Kidney epithelial cell (primary cell): ENCODE measurements at regions not wholly inside any gene's neighbourhood (a gene's known extent, or its start where the extent isn't known, plus 50 kb on each side); places are given as distances from the start of the nearest gene placed in this dataset.

ENCODE experiments used
- DNase-seq: peaks from one replicate; pipeline ENCODE4 v3.0.0-alpha.2; 2010; ENCODE audit warnings: low read depth
- H3K27me3 ChIP-seq: 2 replicates; pipeline ENCODE4 v1.6.0; 2011; ENCODE audit warnings: low read length; ENCODE audit not compliant: control insufficient read depth, insufficient read depth
- H3K36me3 ChIP-seq: 2 replicates; pipeline ENCODE4 v1.5.1; 2011; ENCODE audit warnings: low read length; ENCODE audit not compliant: control insufficient read depth, insufficient read depth
- H3K4me3 ChIP-seq: 2 replicates; pipeline ENCODE4 v1.5.1; 2011; ENCODE audit warnings: low read depth, mild to moderate bottlenecking, control low read depth, low read length
- TF ChIP-seq, protein P1 (sequence below): IDR thresholded peaks from 2 replicates; pipeline ENCODE4 v1.5.1; 2011; ENCODE audit warnings: mild to moderate bottlenecking, moderate library complexity, low read length, control low read depth, inconsistent platforms; ENCODE audit not compliant: insufficient read depth, poor library complexity, severe bottlenecking

- H3K27me3 ChIP-seq: no peaks in the 10 kb centered on the region
- no peaks in the 10 kb centered on the region for H3K36me3 ChIP-seq
- no peak overlapping the region for H3K4me3 ChIP-seq
- DNase-seq: no peak
- TF ChIP-seq, protein P1, sequence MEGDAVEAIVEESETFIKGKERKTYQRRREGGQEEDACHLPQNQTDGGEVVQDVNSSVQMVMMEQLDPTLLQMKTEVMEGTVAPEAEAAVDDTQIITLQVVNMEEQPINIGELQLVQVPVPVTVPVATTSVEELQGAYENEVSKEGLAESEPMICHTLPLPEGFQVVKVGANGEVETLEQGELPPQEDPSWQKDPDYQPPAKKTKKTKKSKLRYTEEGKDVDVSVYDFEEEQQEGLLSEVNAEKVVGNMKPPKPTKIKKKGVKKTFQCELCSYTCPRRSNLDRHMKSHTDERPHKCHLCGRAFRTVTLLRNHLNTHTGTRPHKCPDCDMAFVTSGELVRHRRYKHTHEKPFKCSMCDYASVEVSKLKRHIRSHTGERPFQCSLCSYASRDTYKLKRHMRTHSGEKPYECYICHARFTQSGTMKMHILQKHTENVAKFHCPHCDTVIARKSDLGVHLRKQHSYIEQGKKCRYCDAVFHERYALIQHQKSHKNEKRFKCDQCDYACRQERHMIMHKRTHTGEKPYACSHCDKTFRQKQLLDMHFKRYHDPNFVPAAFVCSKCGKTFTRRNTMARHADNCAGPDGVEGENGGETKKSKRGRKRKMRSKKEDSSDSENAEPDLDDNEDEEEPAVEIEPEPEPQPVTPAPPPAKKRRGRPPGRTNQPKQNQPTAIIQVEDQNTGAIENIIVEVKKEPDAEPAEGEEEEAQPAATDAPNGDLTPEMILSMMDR: no peak
Measured at GRCh38 chr13:106350208-106350607, 185.3 kb downstream of the EFNB2 start.

DNA sequence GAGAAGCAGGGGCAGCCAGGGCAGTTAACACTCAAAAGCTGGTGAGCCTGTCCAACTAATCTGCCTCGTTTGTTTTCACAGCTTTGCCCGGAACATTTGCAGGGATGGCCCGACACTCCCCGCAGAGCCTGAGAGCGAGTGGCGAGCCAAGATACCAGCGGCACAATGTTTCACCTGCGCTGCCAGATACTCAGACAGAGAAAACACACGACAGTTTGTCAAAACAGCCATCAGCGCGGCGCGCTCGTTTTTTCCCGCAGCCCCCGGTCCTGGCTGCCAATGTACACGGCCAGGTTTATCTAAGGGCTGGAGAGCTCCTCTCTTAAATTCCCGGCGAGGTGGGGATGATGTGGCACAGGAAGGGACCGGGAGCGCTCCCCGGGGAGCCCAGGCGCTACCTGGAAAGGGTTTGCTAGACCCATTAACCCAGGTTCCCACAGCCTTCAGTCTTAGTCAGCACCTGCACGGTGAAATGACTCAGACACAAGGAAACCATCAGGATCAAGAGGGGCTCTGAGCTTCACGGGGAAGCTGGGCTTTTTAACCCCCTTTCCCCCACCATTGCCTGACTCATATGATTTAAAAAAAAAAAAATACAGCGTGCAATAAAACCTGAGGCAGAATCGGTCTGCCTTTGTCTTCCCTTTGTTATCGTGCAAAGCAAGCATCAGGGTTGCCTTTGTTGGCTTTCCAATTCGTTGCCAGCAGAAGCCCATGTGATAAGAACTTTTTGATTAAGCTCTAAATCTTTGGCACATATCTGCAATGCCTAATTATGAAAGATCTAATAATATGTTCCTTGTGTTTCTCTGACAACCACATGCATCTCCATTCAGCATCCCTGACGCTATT, 186.2 kb downstream of the EFNB2 start:
- peak overlapping the region; percentile 33 for H3K4me3 ChIP-seq
- no peaks in the 10 kb centered on the region for H3K27me3 ChIP-seq
- H3K36me3 ChIP-seq: no peaks in the 10 kb centered on the region
- TF ChIP-seq, protein P1: no peak
- peak; percentile 81 for DNase-seq

DNA sequence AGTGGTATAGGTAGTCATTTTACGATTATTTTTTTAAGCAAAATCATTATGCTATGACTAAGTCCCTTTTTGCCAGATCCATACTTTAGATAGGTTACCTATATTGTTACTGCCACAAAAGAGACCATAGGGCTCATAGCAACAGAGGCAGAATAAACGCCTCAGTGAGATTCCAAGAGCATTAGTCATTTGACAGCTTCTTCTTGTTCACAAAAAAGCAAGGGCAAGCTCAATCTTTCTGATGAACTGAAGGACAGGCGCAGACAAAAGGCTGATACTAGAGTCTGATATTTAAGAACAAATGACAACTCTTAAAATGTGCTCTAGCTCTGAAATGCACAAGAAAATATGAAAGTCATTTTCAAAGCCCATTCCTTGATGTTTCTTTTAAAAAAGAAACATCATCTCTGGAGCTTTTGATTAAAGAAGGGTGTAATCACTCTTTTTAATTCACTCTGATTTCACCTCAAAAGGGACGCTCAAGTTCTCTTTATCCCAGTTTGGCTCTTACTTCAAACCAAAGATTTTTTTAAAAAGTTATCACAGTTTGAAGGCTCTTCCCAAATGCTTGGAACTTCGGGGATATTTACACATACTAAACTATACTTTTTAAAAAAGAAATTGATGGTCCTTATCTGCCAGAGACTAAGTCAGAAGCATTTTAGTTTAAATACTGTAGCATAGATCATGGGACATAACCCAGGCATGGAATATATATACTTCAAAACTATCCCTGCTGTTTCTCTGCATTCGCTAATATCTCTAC, 187.2 kb downstream of the EFNB2 start:
- Histone ChIP-seq H3K4me3 (no peak overlapping the region), H3K36me3 (no peaks in the 10 kb centered on the region), H3K27me3 (no peaks in the 10 kb centered on the region)
- TF ChIP-seq, protein P1: no peak
- peak; percentile 71 for DNase-seq

DNA sequence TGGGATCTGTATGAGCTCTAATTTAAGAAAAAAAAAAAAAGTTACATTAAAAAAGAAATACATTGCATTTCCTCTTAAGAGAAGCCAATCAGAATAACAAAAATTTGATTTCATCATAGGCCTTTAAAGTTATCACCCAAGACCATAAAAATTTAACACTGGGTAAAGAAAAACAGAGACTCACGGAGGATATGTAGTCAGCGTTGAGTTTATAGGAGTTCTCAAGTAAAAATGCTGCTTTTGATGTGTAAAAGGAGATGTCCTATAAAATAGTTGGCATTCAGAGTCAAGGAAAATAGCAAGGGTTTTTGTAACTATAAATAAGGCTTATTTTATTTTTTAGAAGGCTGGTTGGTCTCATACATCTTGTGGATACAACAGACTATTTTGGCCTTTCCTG, 191.1 kb downstream of the EFNB2 start:
- DNase-seq: no peak
- H3K36me3 ChIP-seq: no peaks in the 10 kb centered on the region
- TF ChIP-seq, protein P1: no peak
- H3K4me3 ChIP-seq: no peak overlapping the region
- H3K27me3 ChIP-seq: no peaks in the 10 kb centered on the region

DNA sequence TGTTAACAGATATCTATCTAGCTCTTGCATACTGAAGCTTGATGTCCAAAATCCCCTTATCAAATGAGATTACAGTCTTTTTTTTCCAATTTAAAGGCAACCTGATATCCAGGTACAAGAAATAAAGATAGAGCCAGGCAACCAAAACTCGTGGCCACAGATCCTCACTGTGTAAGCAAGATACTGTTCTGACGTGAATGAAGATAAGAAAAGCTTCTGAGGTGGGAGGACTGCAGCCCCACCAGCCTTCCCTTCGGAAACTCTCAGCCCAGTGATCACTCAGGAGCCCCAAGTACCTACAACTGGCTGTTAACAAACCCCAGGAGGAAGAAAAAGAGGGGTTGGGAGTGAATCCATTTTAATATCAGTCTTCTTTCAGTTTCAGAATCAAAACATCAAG, 191.6 kb downstream of the EFNB2 start:
- Histone ChIP-seq H3K36me3 (no peaks in the 10 kb centered on the region), H3K27me3 (no peaks in the 10 kb centered on the region), H3K4me3 (no peak overlapping the region)
- TF ChIP-seq, protein P1: no peak
- no peak for DNase-seq
